ENCODE measurements at regions not wholly inside any gene's neighbourhood (a gene's known extent, or its start where the extent isn't known, plus 50 kb on each side); places are given as distances from the start of the nearest gene placed in this dataset.
"Not testable (repeated sequence)": the region's sequence is repeated elsewhere in the genome, so short reads cannot be mapped to it uniquely, and the experiment has no call there.

GRCh38 chr4:24363751-24364150 lies 220.6 kb downstream of the DHX15 start:
- no peak for DNase-seq

DNA sequence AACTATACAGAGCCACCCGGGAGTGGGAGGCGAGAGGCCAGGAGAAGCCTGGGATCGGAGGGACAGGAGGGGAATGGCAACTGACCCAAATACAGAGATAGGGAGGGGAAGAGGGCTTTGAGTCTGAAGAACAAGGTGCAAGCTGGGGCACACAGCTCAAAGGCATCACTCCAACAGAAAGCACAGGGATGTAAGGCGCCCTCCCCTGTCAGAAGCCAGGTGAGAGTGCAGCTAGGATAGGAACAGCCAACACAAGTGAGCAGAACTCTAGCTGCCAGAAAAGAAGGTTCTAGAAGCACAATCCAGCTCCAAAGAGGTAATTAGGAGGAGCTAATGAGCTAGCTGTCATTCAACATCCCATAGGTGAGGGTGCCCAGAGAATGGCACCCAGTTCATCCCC lies 232.2 kb downstream of the DHX15 start:
- DNase-seq, result no peak

DNA sequence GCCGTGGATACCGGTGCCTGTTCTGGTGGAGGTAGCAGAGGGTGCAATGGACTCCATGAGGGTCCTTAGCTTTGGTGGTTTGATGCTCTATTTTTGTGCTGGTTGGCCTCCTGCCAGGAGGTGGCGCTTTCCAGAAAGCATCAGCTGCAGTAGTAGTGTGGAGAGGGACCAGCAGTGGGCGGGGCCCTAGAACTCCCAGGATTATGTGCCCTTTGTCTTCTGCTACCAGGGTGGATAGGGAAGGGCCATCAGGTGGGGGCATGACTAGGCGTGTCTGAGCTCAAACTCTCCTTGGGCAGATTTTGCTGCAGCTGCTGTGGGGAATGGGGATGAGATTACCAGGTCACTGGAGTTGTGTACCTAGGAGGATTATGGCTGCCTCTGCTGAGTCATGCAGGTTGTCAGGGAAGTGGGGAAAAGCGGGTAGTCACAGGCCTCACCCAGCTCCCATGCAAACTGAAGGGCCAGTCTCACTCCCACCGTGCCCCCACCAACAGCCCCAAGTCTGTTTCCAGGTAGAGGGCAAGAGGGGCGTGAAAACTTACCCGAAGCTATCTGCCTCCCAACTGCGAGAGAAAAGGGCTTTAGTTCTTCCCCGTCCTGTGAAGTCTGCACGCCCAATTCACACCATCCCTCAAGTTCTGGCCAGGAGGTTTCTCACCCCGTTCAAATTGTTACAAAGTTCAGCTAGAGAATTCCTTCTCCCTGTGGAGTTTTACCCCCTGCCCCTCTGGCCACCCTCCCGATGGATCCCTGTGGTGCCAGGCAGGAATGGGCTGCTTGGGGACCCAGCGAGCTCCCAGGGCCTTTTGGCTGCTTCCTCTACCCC lies 235.0 kb downstream of the DHX15 start:
- not testable (repeated sequence) for DNase-seq

GRCh38 chr4:24339260-24339659 lies 245.1 kb downstream of the DHX15 start:
- no peak for DNase-seq

- DNase-seq, result no peak
Measured at GRCh38 chr4:24337451-24338190, 246.7 kb downstream of the DHX15 start.

- DNase-seq, result no peak
Measured at GRCh38 chr4:24335616-24336015, 248.7 kb downstream of the DHX15 start.

DNA sequence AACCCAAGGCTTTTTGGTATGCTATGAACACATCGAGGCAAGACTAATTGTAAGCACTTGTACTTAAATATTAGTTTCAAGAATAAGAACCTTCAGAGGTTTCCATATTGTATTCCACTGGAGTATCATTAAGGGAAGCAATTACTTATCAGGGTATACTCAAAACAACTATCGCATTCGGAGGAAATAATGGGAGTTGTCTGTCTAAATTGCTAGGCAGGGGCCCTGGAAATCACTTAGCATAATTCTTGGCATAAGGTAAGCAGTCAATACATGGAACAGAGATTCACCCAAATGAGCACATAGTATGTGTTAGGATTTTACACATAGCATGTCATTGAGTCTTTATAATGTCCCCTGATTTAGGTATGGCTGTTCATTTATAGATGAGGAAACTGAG lies 249.4 kb downstream of the DHX15 start:
- no peak for DNase-seq

DNA sequence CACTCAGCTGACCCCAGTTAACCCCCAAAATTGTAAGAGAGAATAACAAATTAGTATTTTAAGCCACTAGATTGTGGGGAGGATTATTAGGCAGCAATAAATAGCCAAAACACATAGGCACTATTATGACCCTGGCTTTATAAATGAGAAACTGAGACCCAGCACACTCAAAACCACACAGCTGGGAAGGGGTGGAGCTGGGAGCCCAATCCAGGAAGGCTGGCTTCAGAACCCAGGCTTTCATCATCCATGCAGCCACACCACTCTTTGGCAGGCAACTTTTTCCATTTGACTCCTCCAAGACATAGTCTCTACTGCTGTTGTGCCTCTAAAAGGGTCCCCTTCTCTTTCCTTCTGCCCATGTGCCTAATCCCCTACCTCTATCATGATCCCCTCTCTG lies 253.8 kb downstream of the DHX15 start:
- no peak for DNase-seq

- DNase-seq, result no peak
Measured at GRCh38 chr4:24330172-24330571, 254.2 kb downstream of the DHX15 start.

DNA sequence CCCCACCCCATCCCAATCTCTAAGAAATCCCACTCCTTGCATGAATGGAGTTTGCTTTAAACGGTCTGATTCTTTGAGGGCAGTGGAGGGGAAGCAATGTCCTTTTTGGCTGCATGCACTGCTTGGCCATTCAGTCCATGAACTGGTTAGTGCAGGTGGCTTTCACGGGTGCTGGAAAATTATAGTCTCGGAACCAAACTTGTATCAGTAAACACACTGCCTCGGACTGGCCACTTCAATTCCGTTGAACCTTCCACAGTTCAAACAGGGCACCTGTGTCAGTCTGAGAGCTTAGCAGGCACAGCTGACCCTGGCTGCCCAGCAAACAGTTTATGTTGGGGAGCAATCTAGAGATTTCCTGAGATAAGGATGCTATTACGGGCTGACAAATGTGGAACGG lies 255.6 kb downstream of the DHX15 start:
- no peak for DNase-seq

DNA sequence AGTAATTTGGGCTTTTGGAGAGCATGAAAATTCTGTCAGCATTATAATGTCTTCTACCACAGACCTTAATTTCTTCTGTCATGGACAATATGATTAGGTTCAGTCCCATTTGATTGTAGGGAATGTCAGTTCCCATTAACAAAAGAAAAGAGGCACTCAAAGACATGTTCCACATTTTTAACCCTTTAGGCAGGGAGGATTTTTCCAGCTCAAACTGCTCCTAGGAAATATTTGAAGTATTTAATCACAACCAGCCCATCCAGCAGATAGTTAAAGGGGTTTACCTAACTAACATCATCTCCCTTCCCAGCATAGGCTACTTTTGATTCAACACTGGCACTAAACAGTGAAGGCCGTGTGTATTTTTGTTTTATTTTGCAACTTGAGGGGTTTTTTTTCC lies 256.0 kb downstream of the DHX15 start:
- no peak for DNase-seq

- no peak for DNase-seq
Measured at GRCh38 chr4:24322995-24323394, 261.4 kb downstream of the DHX15 start.

DNA sequence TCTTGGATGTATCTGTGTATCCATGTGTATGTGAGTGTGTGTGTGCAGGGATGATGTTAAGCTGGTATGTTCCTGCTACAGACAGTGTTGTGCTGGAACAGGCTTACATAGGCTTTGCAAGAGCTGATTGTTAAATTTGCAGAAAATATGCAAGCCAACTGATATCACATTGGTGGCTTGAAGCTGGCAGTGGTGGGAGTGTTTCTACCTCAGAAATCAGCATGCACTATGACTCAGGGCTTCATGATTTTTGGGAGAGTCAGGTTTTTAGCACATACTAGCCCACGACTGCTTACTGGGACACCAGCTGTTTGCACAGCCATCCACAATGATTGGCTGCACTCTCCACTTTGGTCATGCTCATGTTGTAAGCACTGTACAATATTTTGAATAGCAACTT lies 261.8 kb downstream of the DHX15 start:
- DNase-seq, result no peak

DNA sequence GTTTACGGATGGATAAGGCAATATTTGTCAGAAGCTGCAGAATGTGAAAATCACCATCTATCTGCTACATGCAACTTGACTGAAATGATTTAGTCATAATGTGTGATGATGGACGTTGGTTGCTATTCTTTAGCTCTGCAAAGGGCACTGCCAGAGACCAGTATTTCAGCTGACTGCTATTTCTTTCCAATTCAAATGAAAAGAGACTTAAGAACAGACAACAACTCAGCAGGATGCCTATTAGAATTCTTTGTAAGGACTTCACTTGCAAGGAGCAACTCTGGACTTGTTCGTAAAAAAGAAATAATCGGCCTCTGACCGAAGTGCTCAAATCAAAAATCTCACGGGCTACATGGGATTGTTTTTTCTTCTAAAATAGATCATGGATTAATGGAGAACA lies 262.7 kb downstream of the DHX15 start:
- no peak for DNase-seq

GRCh38 chr4:24321131-24321530 lies 263.2 kb downstream of the DHX15 start:
- no peak for DNase-seq

DNA sequence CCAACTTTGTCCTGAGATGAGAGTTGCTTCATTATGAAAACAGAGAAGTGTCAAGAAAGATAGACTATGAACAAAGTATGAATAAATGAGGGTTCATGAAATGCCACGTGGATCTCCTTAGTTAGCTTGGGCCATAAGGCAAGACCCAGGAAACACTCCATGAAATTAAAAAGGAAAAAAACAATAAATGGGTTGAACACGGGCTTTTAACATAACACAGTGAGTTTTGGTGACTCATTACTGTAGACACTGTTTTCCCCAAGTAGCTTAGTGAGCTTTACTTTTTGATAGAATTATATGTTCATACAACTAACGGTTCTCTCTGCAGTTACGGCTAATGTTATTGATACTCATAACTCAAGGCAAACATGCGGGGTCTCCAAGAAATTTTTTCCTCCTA lies 265.0 kb downstream of the DHX15 start:
- no peak for DNase-seq

DNA sequence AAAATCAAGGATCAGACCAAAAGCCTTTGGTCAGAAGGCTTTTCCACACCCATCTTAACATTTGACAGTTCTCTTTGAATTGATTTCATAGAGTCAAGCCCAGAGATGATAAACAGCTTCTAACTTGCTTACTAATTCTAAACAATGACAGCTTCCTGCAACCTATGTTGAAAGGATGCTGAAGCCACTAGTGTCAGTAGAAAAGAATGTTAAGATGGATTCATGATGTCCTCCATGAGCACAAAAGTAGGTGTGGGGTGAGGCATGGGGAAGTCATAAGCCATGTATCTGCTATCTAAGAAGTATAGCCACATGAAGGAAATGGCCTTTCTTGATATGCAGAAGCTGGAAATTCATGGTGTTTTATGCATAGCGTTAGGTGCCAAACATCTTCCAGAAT lies 269.3 kb downstream of the DHX15 start:
- no peak for DNase-seq

DNA sequence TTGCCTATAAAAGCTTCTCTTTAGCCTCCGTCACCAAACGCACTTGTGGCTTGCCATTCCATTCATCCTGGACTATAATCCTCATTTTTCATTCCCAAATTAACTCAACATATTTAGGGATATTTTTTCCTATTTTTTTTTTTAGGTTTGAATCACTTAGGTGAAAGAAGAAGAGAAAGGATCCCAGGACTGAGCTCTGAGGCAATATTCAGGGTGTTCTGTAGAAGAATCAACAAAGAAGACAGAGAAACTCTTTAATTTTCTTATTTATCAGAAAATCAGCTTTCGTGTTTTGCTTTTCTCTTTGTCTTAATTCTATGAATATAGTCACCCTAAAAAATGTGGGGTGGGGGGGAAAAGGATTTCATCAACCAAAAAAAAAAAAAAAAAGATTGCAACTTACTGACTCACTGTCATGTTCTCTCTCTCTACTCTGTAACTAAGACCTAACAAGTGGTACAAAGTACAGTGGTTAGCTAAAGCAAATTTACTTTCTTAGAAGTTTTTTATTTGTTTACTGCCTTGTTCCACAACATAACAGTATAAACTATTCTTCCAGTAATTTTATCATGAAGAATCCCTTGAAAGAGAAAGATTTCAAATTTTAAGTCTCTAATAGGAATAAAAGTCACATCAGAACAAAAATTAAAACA lies 272.0 kb downstream of the DHX15 start:
- no peak for DNase-seq

DNA sequence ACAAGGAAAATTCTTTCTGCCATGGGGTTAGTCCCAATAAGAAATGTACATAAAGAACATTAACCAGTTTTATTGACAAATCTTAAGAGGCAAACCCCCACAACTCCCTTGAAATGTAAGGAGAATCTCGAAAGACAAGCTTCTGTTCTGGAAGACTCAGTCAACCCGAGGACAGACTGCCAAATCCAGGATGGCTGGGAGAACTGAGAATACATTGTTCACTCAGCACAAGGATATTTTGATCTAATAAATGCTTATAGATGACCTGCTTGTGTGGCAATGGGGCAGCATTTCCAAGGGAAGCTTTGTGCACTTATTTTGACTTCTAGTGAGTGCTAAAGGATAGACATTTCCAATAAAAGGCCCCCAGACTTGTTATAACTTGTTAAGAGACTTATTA lies 280.4 kb downstream of the DHX15 start:
- DNase-seq, result no peak

DNA sequence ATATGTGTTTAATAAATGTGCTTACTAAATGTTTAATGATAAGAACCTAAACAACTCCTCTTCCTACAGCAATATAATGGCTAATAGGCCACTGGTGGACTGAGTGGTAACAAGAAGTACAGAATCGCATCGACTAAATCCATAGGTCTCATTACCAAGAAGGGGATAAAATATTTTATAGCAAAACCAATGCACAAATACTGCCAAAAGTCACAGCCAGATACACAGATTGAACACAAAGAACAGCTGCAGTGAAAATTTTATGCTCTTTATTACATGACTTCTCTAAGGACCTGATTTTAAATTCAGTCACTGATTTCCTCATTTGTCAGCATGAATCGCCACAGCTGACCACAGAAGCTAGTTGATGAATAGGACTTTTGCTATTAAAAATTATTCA lies 285.4 kb downstream of the DHX15 start:
- no peak for DNase-seq

GRCh38 chr4:24287096-24287495 lies 297.3 kb downstream of the DHX15 start:
- DNase-seq, result no peak

GRCh38 chr4:24285759-24286158 lies 298.6 kb downstream of the DHX15 start:
- DNase-seq, result no peak

GRCh38 chr4:24282446-24282845 lies 301.9 kb downstream of the DHX15 start:
- no peak for DNase-seq

GRCh38 chr4:24279911-24280375 lies 304.4 kb downstream of the DHX15 start:
- no peak for DNase-seq
